ENCODE measurements at regions not wholly inside any gene's neighbourhood (a gene's known extent, or its start where the extent isn't known, plus 50 kb on each side); places are given as distances from the start of the nearest gene placed in this dataset.

- TF ChIP-seq TAF1 (IDR thresholded peaks at IDR 0.05; ENCODE audit: borderline replicate concordance, insufficient read depth, low read length) (no peak), REST (IDR thresholded peaks at IDR 0.05; ENCODE audit: insufficient read depth in 1 of 2, low read depth in 2 of 2, low read length in 2 of 2) (no peak), POLR2AphosphoS5 (IDR thresholded peaks at IDR 0.05; ENCODE audit: low read depth, low read length) (no peak), FOXP2 (optimal IDR thresholded peaks at IDR 0.05; ENCODE audit: borderline replicate concordance, extremely low read depth, extremely low read length, insufficient read depth) (no peak), SIN3A (IDR thresholded peaks at IDR 0.05; ENCODE audit: borderline replicate concordance, insufficient read depth, low read length) (no peak)
These were observed 72.8 kb downstream of the CMPK2 start for GRCh38 chr2:6792883-6793282.

All from PFSK-1 (cell line).